ENCODE measurements at regions not wholly inside any gene's neighbourhood (a gene's known extent, or its start where the extent isn't known, plus 50 kb on each side); places are given as distances from the start of the nearest gene placed in this dataset.

GRCh38 chr20:58137651-58138265, 90.7 kb downstream of the ANKRD60 start:
- Histone ChIP-seq H3K27me3 (ENCODE audit: control insufficient read depth, insufficient read depth, low read length) (peaks cover 10% of the 10 kb centered on the region), H3K27ac (ENCODE audit: insufficient read depth, low read length, poor library complexity, severe bottlenecking) (no peak overlapping the region), H3K9me3 (ENCODE audit: control insufficient read depth in 2 of 2, low read length in 2 of 2) (no peaks in the 10 kb centered on the region), H3K4me3 (ENCODE audit: low read depth, low read length) (no peak overlapping the region), H3K36me3 (ENCODE audit: control insufficient read depth, insufficient read depth, low read length) (no peaks in the 10 kb centered on the region), H3K4me1 (ENCODE audit: control insufficient read depth, insufficient read depth, low read length, poor library complexity, severe bottlenecking) (no peaks in the 10 kb centered on the region)
- ATAC-seq (ENCODE audit: low read depth in 2 of 2) (no peak), DNase-seq (no peak)
- Mint-ChIP-seq H3K4me1 (no peaks in the 10 kb centered on the region), H3K9me3 (no peaks in the 10 kb centered on the region), H3K27ac (no peak overlapping the region), H3K36me3 (no peaks in the 10 kb centered on the region), H3K27me3 (peaks cover 37% of the 10 kb centered on the region), H3K4me3 (no peak overlapping the region)

GRCh38 chr20:58137236-58137635, 91.2 kb downstream of the ANKRD60 start:
- peaks cover 39% of the 10 kb centered on the region for H3K27me3 Mint-ChIP-seq
- H3K27me3 ChIP-seq (ENCODE audit: control insufficient read depth, insufficient read depth, low read length): peaks cover 11% of the 10 kb centered on the region

GRCh38 chr20:58136149-58136484, 92.3 kb downstream of the ANKRD60 start:
- no peak overlapping the region for H3K4me3 ChIP-seq (ENCODE audit: low read depth, low read length)
- no peak overlapping the region for H3K27ac Mint-ChIP-seq
- ATAC-seq (ENCODE audit: low read depth in 2 of 2): no peak
- no peak for DNase-seq
- no peaks in the 10 kb centered on the region for H3K4me1 ChIP-seq (ENCODE audit: control insufficient read depth, insufficient read depth, low read length, poor library complexity, severe bottlenecking)
- H3K27ac ChIP-seq (ENCODE audit: insufficient read depth, low read length, poor library complexity, severe bottlenecking): no peak overlapping the region
- H3K4me3 Mint-ChIP-seq: no peak overlapping the region
- H3K4me1 Mint-ChIP-seq: peaks cover 0 to 5% (median under 1%) of the 10 kb centered on the region in 4 donors
- no peaks in the 10 kb centered on the region for H3K36me3 Mint-ChIP-seq
- H3K27me3 Mint-ChIP-seq: peaks cover 43% of the 10 kb centered on the region
- H3K27me3 ChIP-seq (ENCODE audit: control insufficient read depth, insufficient read depth, low read length): peaks cover 15% of the 10 kb centered on the region
- no peaks in the 10 kb centered on the region for H3K36me3 ChIP-seq (ENCODE audit: control insufficient read depth, insufficient read depth, low read length)
- no peaks in the 10 kb centered on the region for H3K9me3 ChIP-seq (ENCODE audit: control insufficient read depth in 2 of 2, low read length in 2 of 2)
- H3K9me3 Mint-ChIP-seq: no peaks in the 10 kb centered on the region

More at GRCh38 chr20:58137236-58137635, 91.2 kb downstream of the ANKRD60 start:
- Histone ChIP-seq H3K9me3 (ENCODE audit: control insufficient read depth in 2 of 2, low read length in 2 of 2) (no peaks in the 10 kb centered on the region), H3K27ac (ENCODE audit: insufficient read depth, low read length, poor library complexity, severe bottlenecking) (no peak overlapping the region), H3K4me1 (ENCODE audit: control insufficient read depth, insufficient read depth, low read length, poor library complexity, severe bottlenecking) (no peaks in the 10 kb centered on the region), H3K36me3 (ENCODE audit: control insufficient read depth, insufficient read depth, low read length) (no peaks in the 10 kb centered on the region), H3K4me3 (ENCODE audit: low read depth, low read length) (no peak overlapping the region)
- H3K36me3 Mint-ChIP-seq: no peaks in the 10 kb centered on the region
- no peaks in the 10 kb centered on the region for H3K4me1 Mint-ChIP-seq
- no peak overlapping the region for H3K27ac Mint-ChIP-seq
- no peak overlapping the region for H3K4me3 Mint-ChIP-seq
- no peaks in the 10 kb centered on the region for H3K9me3 Mint-ChIP-seq
- ATAC-seq (ENCODE audit: low read depth in 2 of 2) (no peak), DNase-seq (no peak)

GRCh38 chr20:58135441-58136148, 92.9 kb downstream of the ANKRD60 start:
- Mint-ChIP-seq H3K36me3 (no peaks in the 10 kb centered on the region), H3K27me3 (peaks cover 43% of the 10 kb centered on the region), H3K4me1 (peaks cover 0 to 5% (median under 1%) of the 10 kb centered on the region in 4 donors), H3K4me3 (no peak overlapping the region), H3K27ac (no peak overlapping the region), H3K9me3 (no peaks in the 10 kb centered on the region)
- H3K27ac ChIP-seq (ENCODE audit: insufficient read depth, low read length, poor library complexity, severe bottlenecking): no peak overlapping the region
- ATAC-seq (ENCODE audit: low read depth in 2 of 2): no peak
- no peak for DNase-seq
- H3K4me1 ChIP-seq (ENCODE audit: control insufficient read depth, insufficient read depth, low read length, poor library complexity, severe bottlenecking): no peaks in the 10 kb centered on the region
- H3K36me3 ChIP-seq (ENCODE audit: control insufficient read depth, insufficient read depth, low read length): no peaks in the 10 kb centered on the region
- no peak overlapping the region for H3K4me3 ChIP-seq (ENCODE audit: low read depth, low read length)
- H3K9me3 ChIP-seq (ENCODE audit: control insufficient read depth in 2 of 2, low read length in 2 of 2): no peaks in the 10 kb centered on the region
- peaks cover 15% of the 10 kb centered on the region for H3K27me3 ChIP-seq (ENCODE audit: control insufficient read depth, insufficient read depth, low read length)

- no peak overlapping the region for H3K27ac Mint-ChIP-seq
- H3K4me3 Mint-ChIP-seq: no peak overlapping the region
- DNase-seq (no peak), ATAC-seq (ENCODE audit: low read depth in 2 of 2) (no peak)
- Histone ChIP-seq H3K4me3 (ENCODE audit: low read depth, low read length) (no peak overlapping the region), H3K36me3 (ENCODE audit: control insufficient read depth, insufficient read depth, low read length) (no peaks in the 10 kb centered on the region), H3K27ac (ENCODE audit: insufficient read depth, low read length, poor library complexity, severe bottlenecking) (no peak overlapping the region), H3K9me3 (ENCODE audit: control insufficient read depth in 2 of 2, low read length in 2 of 2) (no peaks in the 10 kb centered on the region), H3K4me1 (ENCODE audit: control insufficient read depth, insufficient read depth, low read length, poor library complexity, severe bottlenecking) (no peaks in the 10 kb centered on the region), H3K27me3 (ENCODE audit: control insufficient read depth, insufficient read depth, low read length) (peaks cover 18% of the 10 kb centered on the region)
- H3K27me3 Mint-ChIP-seq: peaks cover 52% of the 10 kb centered on the region
- no peaks in the 10 kb centered on the region for H3K36me3 Mint-ChIP-seq
- peaks cover 0 to 2% (median 0%) of the 10 kb centered on the region in 7 donors for H3K9me3 Mint-ChIP-seq
- H3K4me1 Mint-ChIP-seq: peaks cover 0 to 5% (median under 1%) of the 10 kb centered on the region in 4 donors
Measured at GRCh38 chr20:58133020-58133808, 95.2 kb downstream of the ANKRD60 start.

GRCh38 chr20:58131551-58132142, 96.8 kb downstream of the ANKRD60 start:
- H3K4me3 ChIP-seq (ENCODE audit: low read depth, low read length): no peak overlapping the region
- H3K9me3 Mint-ChIP-seq: peaks cover 0 to 3% (median 0%) of the 10 kb centered on the region in 7 donors
- ATAC-seq (ENCODE audit: low read depth in 2 of 2) (no peak), DNase-seq (no peak)
- H3K36me3 Mint-ChIP-seq: no peaks in the 10 kb centered on the region
- H3K4me1 ChIP-seq (ENCODE audit: control insufficient read depth, insufficient read depth, low read length, poor library complexity, severe bottlenecking): no peaks in the 10 kb centered on the region
- H3K27ac ChIP-seq (ENCODE audit: insufficient read depth, low read length, poor library complexity, severe bottlenecking): no peak overlapping the region
- H3K27ac Mint-ChIP-seq: no peak overlapping the region
- H3K27me3 Mint-ChIP-seq: peaks cover 49% of the 10 kb centered on the region
- peaks cover 18% of the 10 kb centered on the region for H3K27me3 ChIP-seq (ENCODE audit: control insufficient read depth, insufficient read depth, low read length)
- H3K4me3 Mint-ChIP-seq: no peak overlapping the region
- H3K36me3 ChIP-seq (ENCODE audit: control insufficient read depth, insufficient read depth, low read length): no peaks in the 10 kb centered on the region
- no peaks in the 10 kb centered on the region for H3K9me3 ChIP-seq (ENCODE audit: control insufficient read depth in 2 of 2, low read length in 2 of 2)
- H3K4me1 Mint-ChIP-seq: peaks cover 0 to 5% (median under 1%) of the 10 kb centered on the region in 4 donors

GRCh38 chr20:58131151-58131550, 97.3 kb downstream of the ANKRD60 start:
- H3K9me3 ChIP-seq (ENCODE audit: control insufficient read depth in 2 of 2, low read length in 2 of 2): no peaks in the 10 kb centered on the region
- Mint-ChIP-seq H3K4me3 (no peak overlapping the region), H3K4me1 (peaks cover 0 to 5% (median under 1%) of the 10 kb centered on the region in 4 donors), H3K27ac (no peak overlapping the region), H3K36me3 (no peaks in the 10 kb centered on the region), H3K9me3 (peaks cover 0 to 3% (median 0%) of the 10 kb centered on the region in 7 donors), H3K27me3 (peaks cover 44% of the 10 kb centered on the region)
- no peaks in the 10 kb centered on the region for H3K36me3 ChIP-seq (ENCODE audit: control insufficient read depth, insufficient read depth, low read length)
- ATAC-seq (ENCODE audit: low read depth in 2 of 2) (no peak), DNase-seq (no peak)
- no peak overlapping the region for H3K4me3 ChIP-seq (ENCODE audit: low read depth, low read length)
- no peak overlapping the region for H3K27ac ChIP-seq (ENCODE audit: insufficient read depth, low read length, poor library complexity, severe bottlenecking)
- no peaks in the 10 kb centered on the region for H3K4me1 ChIP-seq (ENCODE audit: control insufficient read depth, insufficient read depth, low read length, poor library complexity, severe bottlenecking)
- peaks cover 18% of the 10 kb centered on the region for H3K27me3 ChIP-seq (ENCODE audit: control insufficient read depth, insufficient read depth, low read length)

All from CD4-positive, CD25-positive, alpha-beta regulatory T cell (primary cell).